ENCODE measurements at regions not wholly inside any gene's neighbourhood (a gene's known extent, or its start where the extent isn't known, plus 50 kb on each side); places are given as distances from the start of the nearest gene placed in this dataset.

DNA sequence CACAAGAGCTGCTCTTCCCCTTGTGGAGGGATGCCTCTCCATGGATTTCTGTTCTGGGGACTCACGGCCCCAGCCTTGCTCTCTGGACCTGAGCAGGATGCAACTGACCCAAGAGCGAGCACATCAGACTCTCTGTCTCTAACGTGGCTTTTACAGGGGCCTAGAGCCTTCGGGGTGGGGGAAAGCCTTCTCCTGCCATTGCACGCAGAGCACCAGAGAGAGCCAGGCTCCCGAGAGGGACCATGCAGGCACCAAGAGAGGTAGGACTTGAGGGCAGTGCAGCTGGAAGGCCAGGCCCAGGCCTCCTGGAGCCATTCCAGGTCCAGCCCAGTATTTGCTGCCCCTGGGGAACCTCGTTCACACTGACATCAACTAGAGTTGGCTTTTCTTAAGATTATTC is 475.6 kb upstream of the MYT1L start:
- TF ChIP-seq, protein P1, sequence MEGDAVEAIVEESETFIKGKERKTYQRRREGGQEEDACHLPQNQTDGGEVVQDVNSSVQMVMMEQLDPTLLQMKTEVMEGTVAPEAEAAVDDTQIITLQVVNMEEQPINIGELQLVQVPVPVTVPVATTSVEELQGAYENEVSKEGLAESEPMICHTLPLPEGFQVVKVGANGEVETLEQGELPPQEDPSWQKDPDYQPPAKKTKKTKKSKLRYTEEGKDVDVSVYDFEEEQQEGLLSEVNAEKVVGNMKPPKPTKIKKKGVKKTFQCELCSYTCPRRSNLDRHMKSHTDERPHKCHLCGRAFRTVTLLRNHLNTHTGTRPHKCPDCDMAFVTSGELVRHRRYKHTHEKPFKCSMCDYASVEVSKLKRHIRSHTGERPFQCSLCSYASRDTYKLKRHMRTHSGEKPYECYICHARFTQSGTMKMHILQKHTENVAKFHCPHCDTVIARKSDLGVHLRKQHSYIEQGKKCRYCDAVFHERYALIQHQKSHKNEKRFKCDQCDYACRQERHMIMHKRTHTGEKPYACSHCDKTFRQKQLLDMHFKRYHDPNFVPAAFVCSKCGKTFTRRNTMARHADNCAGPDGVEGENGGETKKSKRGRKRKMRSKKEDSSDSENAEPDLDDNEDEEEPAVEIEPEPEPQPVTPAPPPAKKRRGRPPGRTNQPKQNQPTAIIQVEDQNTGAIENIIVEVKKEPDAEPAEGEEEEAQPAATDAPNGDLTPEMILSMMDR (conservative IDR thresholded peaks at IDR 0.05): no peak
- TF ChIP-seq EZH2 (IDR thresholded peaks at IDR 0.05; ENCODE audit: low read depth): no peak

Data from PC-9 (cell line).